Activated CD4-positive, alpha-beta memory T cell treated with anti-CD3 and anti-CD28 coated beads, Interleukin-2, amount 10 ng/mL, durations not matched to agents 7 days and 5 days (primary cell): ENCODE measurements at regions not wholly inside any gene's neighbourhood (a gene's known extent, or its start where the extent isn't known, plus 50 kb on each side); places are given as distances from the start of the nearest gene placed in this dataset.

Experiments
- CTCF ChIA-PET: fragments of 350-600 bp; sonication (Branson Sonifier 250); formaldehyde crosslinking; loops from one replicate; lab custom pipeline; 2021; ENCODE audit warnings: antibody characterized with exemption, inconsistent platforms; lab: Charles Lee
- POLR2A ChIA-PET: fragments of 350-600 bp; sonication (Branson Sonifier 250); formaldehyde crosslinking; loops from one replicate; lab custom pipeline; 2021; ENCODE audit warnings: antibody characterized with exemption; lab: Charles Lee
- DNase-seq: peaks from one replicate; pipeline ENCODE4 v3.0.0-alpha.2; 2020
- H3K27ac Mint-ChIP-seq: one replicate; pipeline ENCODE4 v1.8.0; 2021; ENCODE audit warnings: mild to moderate bottlenecking, mixed read lengths
- H3K27me3 Mint-ChIP-seq: one replicate; pipeline ENCODE4 v1.8.0; 2021; ENCODE audit warnings: mixed read lengths
- H3K36me3 Mint-ChIP-seq: one replicate; pipeline ENCODE4 v1.8.0; 2021; ENCODE audit warnings: low read depth, mixed read lengths
- H3K4me1 Mint-ChIP-seq: one replicate; pipeline ENCODE4 v1.8.0; 2021; ENCODE audit warnings: mixed read lengths
- H3K4me3 Mint-ChIP-seq: one replicate; pipeline ENCODE4 v1.8.0; 2021; ENCODE audit warnings: mild to moderate bottlenecking, mixed read lengths
- H3K9me3 Mint-ChIP-seq: one replicate; pipeline ENCODE4 v1.8.0; 2021; ENCODE audit warnings: mixed read lengths

GRCh38 chr12:25424211-25424731, 128.8 kb downstream of the LMNTD1 start:
- H3K27me3 Mint-ChIP-seq = peaks cover 9% of the 10 kb centered on the region
- no peaks in the 10 kb centered on the region for H3K36me3 Mint-ChIP-seq
- DNase-seq = no peak
- no peak overlapping the region for H3K4me3 Mint-ChIP-seq
- ChIA-PET POLR2A (no interaction called here), CTCF (interaction anchor here (2.1 kb wide), 1 partner anchor 10 kb away, joined by 6 read pairs; no protein-coding TSS in a partner anchor)
- no peak overlapping the region for H3K27ac Mint-ChIP-seq
- H3K9me3 Mint-ChIP-seq = no peaks in the 10 kb centered on the region
- H3K4me1 Mint-ChIP-seq = peaks cover under 1% of the 10 kb centered on the region

- Mint-ChIP-seq H3K36me3 (no peaks in the 10 kb centered on the region), H3K4me3 (no peak overlapping the region), H3K9me3 (no peaks in the 10 kb centered on the region), H3K4me1 (no peaks in the 10 kb centered on the region), H3K27me3 (peaks cover 10% of the 10 kb centered on the region), H3K27ac (no peak overlapping the region)
- ChIA-PET CTCF (interaction anchor here (0.8 to 2.1 kb wide), 2 partner anchors 11 kb away, joined by 3 to 6 read pairs; no protein-coding TSS in a partner anchor), POLR2A (no interaction called here)
- DNase-seq = no peak
Observed at GRCh38 chr12:25423355-25424050, 129.6 kb downstream of the LMNTD1 start.

- H3K9me3 Mint-ChIP-seq = no peaks in the 10 kb centered on the region
- CTCF ChIA-PET = interaction anchor here (0.8 to 2.1 kb wide), 2 partner anchors 9 to 12 kb away, joined by 3 to 6 read pairs; no protein-coding TSS in a partner anchor
Observed at GRCh38 chr12:25422241-25422640, 130.8 kb downstream of the LMNTD1 start.

GRCh38 chr12:25421651-25422167, 131.4 kb downstream of the LMNTD1 start:
- Mint-ChIP-seq H3K27ac (no peak overlapping the region), H3K4me1 (no peaks in the 10 kb centered on the region), H3K9me3 (no peaks in the 10 kb centered on the region), H3K36me3 (no peaks in the 10 kb centered on the region), H3K27me3 (peaks cover 16% of the 10 kb centered on the region), H3K4me3 (no peak overlapping the region)
- ChIA-PET CTCF (no interaction called here), POLR2A (no interaction called here)
- DNase-seq = no peak

More at GRCh38 chr12:25422241-25422640, 130.8 kb downstream of the LMNTD1 start:
- Mint-ChIP-seq H3K27ac (no peak overlapping the region), H3K4me1 (no peaks in the 10 kb centered on the region), H3K36me3 (no peaks in the 10 kb centered on the region), H3K27me3 (peaks cover 14% of the 10 kb centered on the region), H3K4me3 (no peak overlapping the region)
- DNase-seq = no peak
- POLR2A ChIA-PET = no interaction called here

GRCh38 chr12:25420116-25420515, 133.0 kb downstream of the LMNTD1 start:
- H3K27me3 Mint-ChIP-seq = peaks cover 16% of the 10 kb centered on the region

GRCh38 chr12:25419595-25419994, 133.5 kb downstream of the LMNTD1 start:
- H3K36me3 Mint-ChIP-seq = no peaks in the 10 kb centered on the region
- peaks cover 16% of the 10 kb centered on the region for H3K27me3 Mint-ChIP-seq
- H3K27ac Mint-ChIP-seq = no peak overlapping the region
- ChIA-PET POLR2A (no interaction called here), CTCF (no interaction called here)
- H3K9me3 Mint-ChIP-seq = no peaks in the 10 kb centered on the region
- no peaks in the 10 kb centered on the region for H3K4me1 Mint-ChIP-seq
- DNase-seq = no peak
- no peak overlapping the region for H3K4me3 Mint-ChIP-seq

More at GRCh38 chr12:25420116-25420515, 133.0 kb downstream of the LMNTD1 start:
- CTCF ChIA-PET = no interaction called here
- H3K4me3 Mint-ChIP-seq = no peak overlapping the region
- H3K36me3 Mint-ChIP-seq = no peaks in the 10 kb centered on the region
- H3K27ac Mint-ChIP-seq = no peak overlapping the region
- no peak for DNase-seq
- POLR2A ChIA-PET = no interaction called here
- no peaks in the 10 kb centered on the region for H3K4me1 Mint-ChIP-seq
- H3K9me3 Mint-ChIP-seq = no peaks in the 10 kb centered on the region

GRCh38 chr12:25417071-25417470, 136.0 kb downstream of the LMNTD1 start:
- H3K9me3 Mint-ChIP-seq = no peaks in the 10 kb centered on the region
- H3K27me3 Mint-ChIP-seq = peaks cover 25% of the 10 kb centered on the region
- ChIA-PET POLR2A (no interaction called here), CTCF (no interaction called here)
- H3K36me3 Mint-ChIP-seq = no peaks in the 10 kb centered on the region
- H3K4me1 Mint-ChIP-seq = no peaks in the 10 kb centered on the region
- H3K4me3 Mint-ChIP-seq = no peak overlapping the region
- H3K27ac Mint-ChIP-seq = no peak overlapping the region
- DNase-seq = no peak

- Mint-ChIP-seq H3K36me3 (no peaks in the 10 kb centered on the region), H3K9me3 (no peaks in the 10 kb centered on the region), H3K4me1 (no peaks in the 10 kb centered on the region), H3K27ac (no peak overlapping the region), H3K27me3 (peaks cover 27% of the 10 kb centered on the region), H3K4me3 (no peak overlapping the region)
- DNase-seq = no peak
- POLR2A ChIA-PET = no interaction called here
- CTCF ChIA-PET = no interaction called here
Observed at GRCh38 chr12:25416516-25416915, 136.6 kb downstream of the LMNTD1 start.

- Mint-ChIP-seq H3K4me3 (no peak overlapping the region), H3K27ac (no peak overlapping the region), H3K4me1 (no peaks in the 10 kb centered on the region), H3K9me3 (no peaks in the 10 kb centered on the region), H3K36me3 (no peaks in the 10 kb centered on the region), H3K27me3 (peaks cover 21% of the 10 kb centered on the region)
- POLR2A ChIA-PET = no interaction called here
- no peak for DNase-seq
- CTCF ChIA-PET = interaction anchor here (1.2 kb wide), 1 partner anchor 28 kb away, joined by 3 read pairs; no protein-coding TSS in a partner anchor
Observed at GRCh38 chr12:25415004-25415403, 138.1 kb downstream of the LMNTD1 start.

- Mint-ChIP-seq H3K36me3 (no peaks in the 10 kb centered on the region), H3K4me3 (no peak overlapping the region), H3K9me3 (no peaks in the 10 kb centered on the region), H3K4me1 (no peaks in the 10 kb centered on the region), H3K27me3 (peaks cover 16% of the 10 kb centered on the region), H3K27ac (no peak overlapping the region)
- no peak for DNase-seq
- CTCF ChIA-PET = interaction anchor here (0.6 kb wide), 1 partner anchor 10 kb away, joined by 3 read pairs; no protein-coding TSS in a partner anchor
- POLR2A ChIA-PET = no interaction called here
Observed at GRCh38 chr12:25412735-25413134, 140.3 kb downstream of the LMNTD1 start.

- ChIA-PET CTCF (interaction anchor here (1.0 kb wide), 1 partner anchor 17 kb away, joined by 3 read pairs; no protein-coding TSS in a partner anchor), POLR2A (no interaction called here)
- Mint-ChIP-seq H3K4me3 (no peak overlapping the region), H3K9me3 (peaks cover 8% of the 10 kb centered on the region), H3K27me3 (peaks cover 7% of the 10 kb centered on the region), H3K27ac (no peak overlapping the region), H3K4me1 (no peaks in the 10 kb centered on the region), H3K36me3 (no peaks in the 10 kb centered on the region)
- no peak for DNase-seq
Observed at GRCh38 chr12:25404955-25405354, 148.1 kb downstream of the LMNTD1 start.

GRCh38 chr12:25401547-25402345, 151.0 kb upstream of the KRAS start:
- POLR2A ChIA-PET = no interaction called here
- DNase-seq = no peak
- Mint-ChIP-seq H3K9me3 (peaks cover 11% of the 10 kb centered on the region), H3K4me1 (no peaks in the 10 kb centered on the region), H3K27me3 (peaks cover 18% of the 10 kb centered on the region), H3K4me3 (no peak overlapping the region), H3K27ac (no peak overlapping the region), H3K36me3 (no peaks in the 10 kb centered on the region)
- CTCF ChIA-PET = no interaction called here

GRCh38 chr12:25397001-25397400, 146.3 kb upstream of the KRAS start:
- Mint-ChIP-seq H3K4me3 (no peak overlapping the region), H3K9me3 (peaks cover 9% of the 10 kb centered on the region), H3K27me3 (peaks cover 28% of the 10 kb centered on the region), H3K36me3 (no peaks in the 10 kb centered on the region), H3K27ac (no peak overlapping the region), H3K4me1 (no peaks in the 10 kb centered on the region)
- ChIA-PET CTCF (interaction anchor here (1.5 kb wide), 1 partner anchor 38 kb away, joined by 4 read pairs; no protein-coding TSS in a partner anchor), POLR2A (interaction anchor here (0.8 kb wide), 1 partner anchor 12 kb away, joined by 3 read pairs; no protein-coding TSS in a partner anchor)
- DNase-seq = no peak
